Urinary bladder (tissue), 4 donors: ENCODE measurements at regions not wholly inside any gene's neighbourhood (a gene's known extent, or its start where the extent isn't known, plus 50 kb on each side); places are given as distances from the start of the nearest gene placed in this dataset. TPM values are rescaled to one million over a fixed set of nuclear protein-coding genes. Genes with fewer than 3 reads are reported as not detected.

ENCODE experiments used
- DNase-seq: peaks from one replicate; pipeline ENCODE4 v3.0.0-alpha.2; 2015; ENCODE audit errors: extremely low spot score
- H3K27ac ChIP-seq: one replicate; pipeline ENCODE4 v1.5.1; 2013; ENCODE audit warnings: low read depth, mild to moderate bottlenecking, moderate library complexity
- H3K36me3 ChIP-seq: one replicate; pipeline ENCODE4 v1.6.1; 2013; ENCODE audit warnings: mild to moderate bottlenecking, moderate library complexity; ENCODE audit not compliant: insufficient read depth
- H3K4me1 ChIP-seq: one replicate; pipeline ENCODE4 v1.6.1; 2013; ENCODE audit warnings: mild to moderate bottlenecking, moderate library complexity; ENCODE audit not compliant: insufficient read depth
- H3K4me3 ChIP-seq: one replicate; pipeline ENCODE4 v1.5.1; 2013; ENCODE audit warnings: low read depth, low read length
- WGBS: extraction: QIAGEN DNeasy Blood & Tissue Kit; methylation state at CpG from one replicate; pipeline ENCODE4 v1.1.7; 2013; 5-methylcytosine and 5-hydroxymethylcytosine counted together
- small RNA-seq: library from RNA; depleted of rRNA; stranded (forward); fragments of <200 nt; gene quantifications from one replicate; pipeline ENCODE3, GENCODE V24; 2014
- donor health status: healthy with polysubstance abuse.
- donor health status: healthy.

DNA sequence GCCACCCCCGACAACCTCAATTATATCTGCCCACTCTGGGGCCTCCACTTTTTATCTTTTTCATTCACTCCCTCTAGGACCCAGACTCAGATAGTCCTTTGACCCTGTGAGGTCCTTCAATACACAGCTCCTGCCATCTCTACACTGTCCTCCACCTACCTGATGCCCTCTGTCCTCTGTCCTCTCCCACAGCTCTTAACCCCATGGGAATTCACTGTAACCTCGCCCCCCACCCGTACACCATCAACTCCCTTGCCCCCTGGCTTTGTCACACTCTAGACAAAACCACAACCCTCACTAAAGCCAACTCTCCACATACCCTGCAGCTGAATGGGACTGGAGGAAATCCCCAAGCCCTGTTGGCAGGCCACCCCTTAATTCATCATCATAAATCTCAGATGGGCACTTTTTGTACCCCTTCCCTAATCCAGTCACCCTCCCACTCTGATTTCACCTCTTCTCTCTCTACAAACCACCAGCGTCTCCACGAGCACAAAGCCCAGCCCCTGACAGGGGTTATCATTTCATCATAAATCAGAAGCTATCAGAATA, 52.3 kb upstream of the ENPP6 start:
- Histone ChIP-seq H3K27ac (no peak overlapping the region), H3K4me3 (no peak overlapping the region), H3K36me3 (no peaks in the 10 kb centered on the region), H3K4me1 (no peaks in the 10 kb centered on the region)
- WGBS: 63% methylated on average over 5 of the region's 5 CpGs
- no peak for DNase-seq

DNA sequence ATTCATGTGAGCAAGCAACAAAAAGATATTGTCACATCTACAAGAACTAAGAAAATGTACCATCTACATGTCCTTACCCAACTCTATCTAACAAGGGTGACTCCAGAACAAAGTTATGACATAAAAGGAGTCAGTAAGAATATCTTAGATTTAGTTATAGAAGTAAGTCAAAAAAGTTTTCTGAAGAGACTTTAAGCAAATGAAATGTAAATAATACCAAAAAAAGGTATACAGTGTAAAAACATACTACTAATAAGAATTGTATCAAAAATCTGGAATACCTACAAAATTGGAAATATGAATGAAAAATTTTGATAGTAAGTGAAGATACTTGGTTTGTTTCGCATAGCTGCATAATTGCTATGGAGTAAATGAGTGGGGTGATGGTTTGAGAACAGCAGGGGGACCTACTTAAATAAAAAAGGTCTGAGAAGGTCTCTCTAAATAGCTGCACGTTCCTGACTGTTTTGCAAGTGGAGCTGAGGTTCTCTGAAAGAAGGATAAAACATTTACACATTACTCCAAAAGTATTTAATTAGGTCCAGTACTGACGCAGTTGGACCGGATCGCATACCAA, 51.0 kb upstream of the ENPP6 start:
- WGBS: 77% methylated on average over 5 of the region's 5 CpGs

DNA sequence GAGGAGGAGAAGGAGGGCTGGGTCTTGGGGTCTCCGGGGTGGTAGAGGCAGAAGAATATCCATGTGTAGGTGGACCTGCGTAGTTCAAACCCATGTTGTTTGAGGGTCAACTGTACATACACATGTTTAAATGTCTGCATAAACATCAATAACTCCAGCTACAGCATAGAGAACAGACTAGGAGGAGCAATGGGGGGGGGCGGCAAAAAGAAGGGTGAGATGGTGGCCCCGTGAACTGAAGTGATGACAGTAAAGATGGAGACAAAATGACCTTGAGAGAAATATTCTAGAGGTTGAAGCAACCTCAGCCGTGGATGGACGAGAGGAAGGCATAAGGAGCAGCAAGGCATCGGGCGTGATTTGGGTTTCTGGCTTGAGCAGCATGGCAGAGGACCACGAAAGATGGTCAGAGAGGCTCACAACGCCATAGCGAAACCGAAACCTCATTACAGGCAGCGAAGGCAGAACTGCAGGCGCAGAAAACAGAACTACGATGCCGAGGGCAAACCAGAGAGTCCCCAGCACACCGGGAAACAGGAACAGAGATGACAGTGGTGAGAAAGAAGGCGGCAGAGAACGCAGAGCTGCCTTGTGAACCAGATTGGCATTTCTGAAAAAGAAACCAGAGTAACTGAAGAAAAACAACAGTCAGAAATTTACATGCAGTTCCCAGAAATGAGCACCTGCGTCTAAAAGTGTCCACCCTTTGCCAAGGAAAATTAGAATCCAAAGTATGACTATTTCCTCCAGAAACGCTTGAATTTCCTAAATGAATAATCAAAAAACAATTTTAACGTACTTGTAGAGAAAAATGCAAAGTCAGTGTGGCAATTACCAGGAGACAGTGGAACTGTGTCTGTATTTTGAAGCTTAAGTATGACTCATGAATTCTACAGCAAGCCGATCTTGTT, 50.3 kb upstream of the ENPP6 start:
- H3K4me1 ChIP-seq: no peaks in the 10 kb centered on the region
- WGBS: 72% methylated on average over 23 of the region's 23 CpGs
- no peaks in the 10 kb centered on the region for H3K36me3 ChIP-seq
- DNase-seq: no peak
- peak overlapping the region; percentile 26 for H3K4me3 ChIP-seq
- no peak overlapping the region for H3K27ac ChIP-seq

More for the DNA sequence above, 51.0 kb upstream of the ENPP6 start:
- no peak overlapping the region for H3K27ac ChIP-seq
- H3K4me1 ChIP-seq: no peaks in the 10 kb centered on the region
- H3K4me3 ChIP-seq: no peak overlapping the region
- DNase-seq: no peak
- no peaks in the 10 kb centered on the region for H3K36me3 ChIP-seq

Small RNA genes in the stretch of these regions (small RNA-seq; reads per million reads assigned to genes)
- not detected for gene RN7SL28P
